ENCODE measurements at regions not wholly inside any gene's neighbourhood (a gene's known extent, or its start where the extent isn't known, plus 50 kb on each side); places are given as distances from the start of the nearest gene placed in this dataset.

DNA sequence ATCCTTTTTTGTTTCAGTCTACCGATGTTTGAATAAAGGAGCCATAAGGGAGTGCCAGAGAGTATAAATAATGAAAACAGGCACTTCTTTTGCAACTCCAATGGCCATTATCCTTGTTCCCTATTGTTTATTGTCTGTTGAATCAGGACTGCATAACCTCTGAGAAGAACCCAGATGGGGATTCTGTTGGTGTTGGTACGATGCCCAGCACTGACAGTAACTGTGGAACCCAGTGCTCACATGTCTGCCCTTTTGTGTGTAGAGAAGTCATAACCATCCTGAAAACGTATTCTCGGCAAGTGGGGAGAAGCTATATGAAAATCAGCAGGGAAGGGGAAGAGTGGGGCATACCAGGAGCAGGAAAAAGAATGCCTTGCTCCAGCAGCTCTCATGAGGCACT, 195.1 kb upstream of the EDNRA start:
- TF ChIP-seq, protein P1, sequence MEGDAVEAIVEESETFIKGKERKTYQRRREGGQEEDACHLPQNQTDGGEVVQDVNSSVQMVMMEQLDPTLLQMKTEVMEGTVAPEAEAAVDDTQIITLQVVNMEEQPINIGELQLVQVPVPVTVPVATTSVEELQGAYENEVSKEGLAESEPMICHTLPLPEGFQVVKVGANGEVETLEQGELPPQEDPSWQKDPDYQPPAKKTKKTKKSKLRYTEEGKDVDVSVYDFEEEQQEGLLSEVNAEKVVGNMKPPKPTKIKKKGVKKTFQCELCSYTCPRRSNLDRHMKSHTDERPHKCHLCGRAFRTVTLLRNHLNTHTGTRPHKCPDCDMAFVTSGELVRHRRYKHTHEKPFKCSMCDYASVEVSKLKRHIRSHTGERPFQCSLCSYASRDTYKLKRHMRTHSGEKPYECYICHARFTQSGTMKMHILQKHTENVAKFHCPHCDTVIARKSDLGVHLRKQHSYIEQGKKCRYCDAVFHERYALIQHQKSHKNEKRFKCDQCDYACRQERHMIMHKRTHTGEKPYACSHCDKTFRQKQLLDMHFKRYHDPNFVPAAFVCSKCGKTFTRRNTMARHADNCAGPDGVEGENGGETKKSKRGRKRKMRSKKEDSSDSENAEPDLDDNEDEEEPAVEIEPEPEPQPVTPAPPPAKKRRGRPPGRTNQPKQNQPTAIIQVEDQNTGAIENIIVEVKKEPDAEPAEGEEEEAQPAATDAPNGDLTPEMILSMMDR (IDR thresholded peaks at IDR 0.05), result no peak
- no peak for TF ChIP-seq POLR2A (IDR thresholded peaks at IDR 0.05)
